H1 (cell line): ENCODE measurements at regions not wholly inside any gene's neighbourhood (a gene's known extent, or its start where the extent isn't known, plus 50 kb on each side); places are given as distances from the start of the nearest gene placed in this dataset.

ENCODE experiments used
- CTCF ChIA-PET: fragments of 300-600 bp; sonication (Branson Sonifier 250); formaldehyde crosslinking; loops from one replicate; lab custom pipeline; 2021; ENCODE audit not compliant: partially characterized antibody; lab: Charles Lee
- POLR2A ChIA-PET: fragments of 300-600 bp; sonication (Branson Sonifier 250); formaldehyde crosslinking; loops from one replicate; lab custom pipeline; 2021; ENCODE audit warnings: inconsistent platforms; ENCODE audit not compliant: partially characterized antibody; lab: Charles Lee
- DNase-seq, 2 experiments: peaks; one replicate each; pipeline versions ENCODE4 v3.0.0 to v3.0.0-alpha.2; 2010 to 2022; ENCODE audit warnings: low spot score in 2 of 2, low read depth in 1 of 2, mixed read lengths in 1 of 2
- FAIRE-seq: peaks from 2 replicates; lab custom pipeline; 2011; peaks lifted over from hg19 to GRCh38; lab: Jason Lieb, UNC
- H2AFZ ChIP-seq: 2 replicates; pipeline ENCODE4 v1.8.1; 2012; ENCODE audit warnings: low read length, inconsistent platforms
- H2AK5ac ChIP-seq: 2 replicates; pipeline ENCODE4 v1.6.1; 2013; ENCODE audit warnings: low read depth, low read length
- H2BK120ac ChIP-seq: replicated peaks from 2 replicates; pipeline ENCODE3; 2013; ENCODE audit warnings: low read depth, low read length, inconsistent platforms
- H2BK12ac ChIP-seq: 2 replicates; pipeline ENCODE4 v1.6.1; 2013; ENCODE audit warnings: low read depth, low read length
- H2BK15ac ChIP-seq: 2 replicates; pipeline ENCODE4 v1.6.1; 2013; ENCODE audit warnings: low read length
- H2BK20ac ChIP-seq: 2 replicates; pipeline ENCODE4 v1.6.1; 2013; ENCODE audit warnings: low read length
- H2BK5ac ChIP-seq: 2 replicates; pipeline ENCODE4 v1.6.1; 2013; ENCODE audit warnings: low read depth, low read length
- H3K14ac ChIP-seq: 2 replicates; pipeline ENCODE4 v1.6.1; 2013; ENCODE audit warnings: inconsistent platforms; ENCODE audit not compliant: insufficient read length
- H3K18ac ChIP-seq: 2 replicates; pipeline ENCODE4 v1.6.1; 2013; ENCODE audit warnings: low read length; ENCODE audit errors: extremely low read depth
- H3K23ac ChIP-seq: 2 replicates; pipeline ENCODE4 v1.6.1; 2013; ENCODE audit warnings: inconsistent platforms; ENCODE audit not compliant: insufficient read length
- H3K23me2 ChIP-seq: 2 replicates; pipeline ENCODE4 v1.6.1; 2013; ENCODE audit warnings: low read depth, low read length
- H3K27ac ChIP-seq: 2 replicates; pipeline ENCODE4 v1.6.1; 2011; ENCODE audit warnings: low read depth, low read length, inconsistent platforms
- H3K27me3 ChIP-seq, 4 experiments: replicated peaks in 1 of 4; 1 replicate in 1 of 4; 2 replicates in 3 of 4; pipeline versions ENCODE4 v1.6.1 to v1.8.1; 2011 to 2013; ENCODE audit warnings: low read length in 3 of 4, mild to moderate bottlenecking in 3 of 4, inconsistent platforms in 2 of 4, mixed read lengths in 2 of 4, moderate library complexity in 1 of 4; ENCODE audit not compliant: control insufficient read depth in 3 of 4, insufficient read depth in 3 of 4; ENCODE audit errors: extremely low read depth in 1 of 4
- H3K36me3 ChIP-seq, 4 experiments: 2 replicates each; pipeline versions ENCODE4 v1.6.1 to v1.8.1; 2011 to 2013; ENCODE audit warnings: mild to moderate bottlenecking in 4 of 4, low read length in 3 of 4, moderate library complexity in 2 of 4, control low read depth in 1 of 4, inconsistent platforms in 1 of 4; ENCODE audit not compliant: insufficient read depth in 4 of 4, control insufficient read depth in 2 of 4
- H3K4ac ChIP-seq: replicated peaks from 2 replicates; pipeline ENCODE3; 2013; ENCODE audit warnings: low read length, low read depth, mixed read lengths, inconsistent platforms; ENCODE audit not compliant: insufficient read length
- H3K4me1 ChIP-seq, 4 experiments: replicated peaks in 1 of 4; 1 replicate in 1 of 4; 2 replicates in 3 of 4; pipeline versions ENCODE4 v1.6.1 to v1.8.1; 2011 to 2013; ENCODE audit warnings: low read length in 3 of 4, inconsistent platforms in 2 of 4, mixed read lengths in 1 of 4; ENCODE audit not compliant: insufficient read depth in 4 of 4, control insufficient read depth in 3 of 4
- H3K4me2 ChIP-seq, 2 experiments: 2 replicates each; pipeline versions ENCODE4 v1.6.1 to v1.8.1; 2011 to 2013; ENCODE audit warnings: low read depth in 2 of 2, low read length in 2 of 2, control low read depth in 1 of 2, inconsistent platforms in 1 of 2, mild to moderate bottlenecking in 1 of 2; ENCODE audit not compliant: insufficient read depth in 1 of 2
- H3K4me3 ChIP-seq, 4 experiments: fragments of 200-600, 300-600 bp in 1 of 4; sonication (generic), shearing (Covaris generic), sonication (Bioruptor Twin) in 1 of 4; 2 replicates each; pipeline versions ENCODE4 v1.5.1 to v1.8.1; 2011 to 2016; ENCODE audit warnings: low read length in 4 of 4, low read depth in 3 of 4, control low read depth in 2 of 4, inconsistent platforms in 2 of 4, mild to moderate bottlenecking in 2 of 4, mixed read lengths in 1 of 4, moderate library complexity in 1 of 4; ENCODE audit not compliant: insufficient read depth in 2 of 4; ENCODE audit errors: extremely low read depth in 1 of 4
- H3K56ac ChIP-seq: replicated peaks from 2 replicates; pipeline ENCODE3; 2013; ENCODE audit warnings: low read depth, mild to moderate bottlenecking, mixed read lengths, low read length, inconsistent platforms; ENCODE audit not compliant: insufficient read length
- H3K79me1 ChIP-seq: 2 replicates; pipeline ENCODE4 v1.6.1; 2013; ENCODE audit warnings: low read depth, low read length, control low read depth
- H3K79me2 ChIP-seq, 2 experiments: 2 replicates each; pipeline versions ENCODE4 v1.6.1 to v1.8.1; 2012 to 2013; ENCODE audit warnings: low read length in 2 of 2, mild to moderate bottlenecking in 2 of 2, inconsistent platforms in 1 of 2; ENCODE audit not compliant: insufficient read depth in 2 of 2, control insufficient read depth in 1 of 2
- H3K9ac ChIP-seq, 4 experiments: replicated peaks in 1 of 4; 1 replicate in 1 of 4; 2 replicates in 3 of 4; pipeline versions ENCODE4 v1.6.1 to v1.8.1; 2011 to 2013; ENCODE audit warnings: low read depth in 3 of 4, low read length in 3 of 4, control low read depth in 2 of 4, mild to moderate bottlenecking in 2 of 4, moderate library complexity in 2 of 4, inconsistent platforms in 1 of 4; ENCODE audit errors: extremely low read depth in 1 of 4
- H3K9me3 ChIP-seq, 2 experiments: 2 replicates each; pipeline versions ENCODE4 v1.6.1 to v1.8.1; 2012 to 2013; ENCODE audit warnings: mild to moderate bottlenecking in 2 of 2, moderate library complexity in 2 of 2, control low read depth in 1 of 2, inconsistent platforms in 1 of 2, low read depth in 1 of 2, low read length in 1 of 2, mixed read lengths in 1 of 2; ENCODE audit not compliant: insufficient read depth in 2 of 2
- H4K20me1 ChIP-seq, 2 experiments: replicated peaks in 1 of 2; 2 replicates each; pipeline versions ENCODE3 to v1.8.1; 2011 to 2013; ENCODE audit warnings: inconsistent platforms in 2 of 2, low read length in 2 of 2, mild to moderate bottlenecking in 1 of 2; ENCODE audit not compliant: insufficient read depth in 2 of 2, control insufficient read depth in 1 of 2
- H4K5ac ChIP-seq: 2 replicates; pipeline ENCODE4 v1.6.1; 2013; ENCODE audit warnings: low read length, low read depth, mixed read lengths, inconsistent platforms; ENCODE audit not compliant: insufficient read length
- H4K8ac ChIP-seq: 2 replicates; pipeline ENCODE4 v1.8.0; 2013; ENCODE audit warnings: mild to moderate bottlenecking, moderate library complexity, low read length, inconsistent platforms; ENCODE audit not compliant: insufficient read depth; ENCODE audit errors: extremely low read depth
- H4K91ac ChIP-seq: replicated peaks from 2 replicates; pipeline ENCODE3; 2013; ENCODE audit warnings: low read length, mixed read lengths, inconsistent platforms; ENCODE audit not compliant: insufficient read length
- HDAC6 ChIP-seq: IDR thresholded peaks from one replicate; pipeline ENCODE4 v1.7.1; 2012; ENCODE audit warnings: low read depth, mild to moderate bottlenecking, inconsistent platforms, low read length, moderate library complexity
- SIX5 ChIP-seq: IDR thresholded peaks from 2 replicates; pipeline ENCODE4 v1.6.1; 2011; ENCODE audit warnings: mild to moderate bottlenecking, low read depth, low read length
- SRF ChIP-seq: IDR thresholded peaks from 2 replicates; pipeline ENCODE4 v1.6.1; 2011; ENCODE audit warnings: mild to moderate bottlenecking, low read depth, low read length, moderate library complexity
- TAF7 ChIP-seq: optimal IDR thresholded peaks from 2 replicates; pipeline ENCODE3; 2011; ENCODE audit warnings: low read depth, mild to moderate bottlenecking, inconsistent platforms, low read length, moderate library complexity, borderline replicate concordance
- WGBS, 2 experiments: shearing (Covaris generic) in 1 of 2; methylation state at CpG; one replicate each; pipeline versions ENCODE4 v1.1.6 to v1.1.7; 2013 to 2015; ENCODE audit warnings: low lambda C conversion rate in 2 of 2, mixed read lengths in 2 of 2, inconsistent platforms in 1 of 2, low coverage in 1 of 2, missing lambda C conversion rate in 1 of 2; ENCODE audit not compliant: insufficient replicate concordance in 2 of 2, insufficient coverage in 1 of 2, insufficient read length in 1 of 2; ENCODE audit errors: extremely low coverage in 1 of 2, missing lambda C conversion rate in 1 of 2; 5-methylcytosine and 5-hydroxymethylcytosine counted together

DNA sequence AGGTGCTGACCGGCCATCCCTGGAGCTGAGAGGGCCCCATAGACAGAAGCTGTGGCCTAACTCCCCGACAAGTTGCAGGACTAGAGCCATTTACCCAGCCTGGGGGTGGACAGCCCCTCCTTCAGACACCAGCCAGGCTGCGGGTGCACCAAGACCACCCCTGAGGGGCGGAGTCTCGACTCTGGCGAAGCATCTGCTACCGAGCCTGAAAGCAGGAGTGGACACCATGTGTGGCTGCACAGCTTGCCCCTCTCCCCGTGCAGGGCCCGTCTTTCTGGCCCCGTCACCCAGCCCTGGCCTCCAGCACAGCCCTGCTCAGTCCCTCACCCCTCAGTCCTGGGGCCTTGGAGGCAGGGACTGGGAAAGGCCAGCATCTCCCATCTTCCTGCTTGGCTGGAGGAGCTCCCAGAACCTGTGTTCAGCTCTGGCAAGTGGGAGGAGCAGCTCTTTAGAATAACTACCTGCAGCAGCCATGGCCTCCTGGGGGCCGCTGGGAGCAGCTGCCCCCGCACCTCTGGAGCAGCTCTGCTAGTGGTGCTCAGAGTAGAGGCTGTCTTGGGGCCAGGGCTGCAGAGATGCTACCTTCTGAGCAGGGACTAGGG is 275.8 kb downstream of the NDUFA10 start:
- Histone ChIP-seq H2BK120ac (no peak overlapping the region), H2AK5ac (no peak overlapping the region), H3K18ac (no peak overlapping the region), H3K9me3 (no peaks in the 10 kb centered on the region), H3K14ac (no peak overlapping the region), H2AFZ (no peak overlapping the region), H4K5ac (no peak overlapping the region), H3K27me3 (no peaks in the 10 kb centered on the region), H3K27ac (no peak overlapping the region), H4K91ac (no peak overlapping the region), H3K79me2 (no peaks in the 10 kb centered on the region), H2BK20ac (no peak overlapping the region), H3K36me3 (no peaks in the 10 kb centered on the region), H2BK12ac (no peak overlapping the region), H3K4me3 (no peak overlapping the region), H3K23me2 (0 out of 2 replicates have a peak, but pooled peaks cover under 1% of the 10 kb centered on the region), H2BK15ac (no peak overlapping the region), H3K23ac (no peak overlapping the region), H2BK5ac (no peak overlapping the region), H4K8ac (no peak overlapping the region; the same call in 1 of the 2 replicates), H3K9ac (no peak overlapping the region), H3K4me2 (no peak overlapping the region), H3K4me1 (peaks cover 0 to 7% (median 3%) of the 10 kb centered on the region in 4 experiments; a peak in 3 of 7 replicates), H3K79me1 (no peaks in the 10 kb centered on the region), H4K20me1 (no peaks in the 10 kb centered on the region), H3K56ac (no peak overlapping the region), H3K4ac (no peak overlapping the region)
- ChIA-PET CTCF (no interaction called here), POLR2A (no interaction called here)
- 91% methylated on average over 12 of the region's 12 CpGs; no CpG with 5 or more reads in 1 of the 2 experiments for WGBS, 2 experiments
- no peak for TF ChIP-seq SRF
- no peak for TF ChIP-seq HDAC6
- no peak for TF ChIP-seq TAF7
- no peak for TF ChIP-seq SIX5
- FAIRE-seq (no peak), DNase-seq (no peak)
